HepG2 (cell line): ENCODE measurements at regions not wholly inside any gene's neighbourhood (a gene's known extent, or its start where the extent isn't known, plus 50 kb on each side); places are given as distances from the start of the nearest gene placed in this dataset.

Experiments used
- ATAC-seq: fragments of 200-7000 bp; cut with Tn5 transposase; 3 replicates; pipeline ENCODE4 v1.9.1; 2020; ENCODE audit warnings: mild to moderate bottlenecking, moderate library complexity
- BruUV-seq: library from RNA; stranded (reverse); fragments of 400-500 nt; replicated peaks from 2 replicates; lab custom pipeline; 2021; lab: Mats Ljungman, UMichigan
- CTCF ChIA-PET: fragments of 300-600 bp; formaldehyde crosslinking; extraction: SDS; loops from one replicate; lab custom pipeline; 2021; ENCODE audit warnings: low total read pairs, inconsistent platforms, low intra/inter-chr PET ratio; lab: Yijun Ruan, JAX
- POLR2A ChIA-PET: fragments of 350-600 bp; sonication (Branson Sonifier 250); formaldehyde crosslinking; loops from one replicate; lab custom pipeline; 2020; ENCODE audit warnings: antibody characterized with exemption, inconsistent platforms; lab: Yijun Ruan, JAX
- DNase-seq: peaks from one replicate; pipeline ENCODE4 v3.0.0-alpha.2; 2015; ENCODE audit warnings: low spot score
- FAIRE-seq: peaks from 3 replicates; lab custom pipeline; 2011; peaks lifted over from hg19 to GRCh38; lab: Jason Lieb, UNC
- H2AFZ ChIP-seq: one replicate; pipeline ENCODE4 v1.6.1; 2011; ENCODE audit warnings: low read length, inconsistent platforms
- H3K27ac ChIP-seq: fragments of 300-600 bp; 3 replicates; pipeline ENCODE4 v1.8.0; 2011; ENCODE audit warnings: mixed run types, mild to moderate bottlenecking, mixed read lengths, low read length, inconsistent platforms; ENCODE audit not compliant: insufficient read depth; ENCODE audit errors: extremely low read length
- H3K27me3 ChIP-seq, 2 experiments: fragments of 200-600 bp in 1 of 2; 2 replicates in 1 of 2; 3 replicates in 1 of 2; pipeline versions ENCODE4 v1.6.0 to v1.8.0; 2011; ENCODE audit warnings: low read length in 2 of 2, mild to moderate bottlenecking in 2 of 2, moderate library complexity in 2 of 2, inconsistent platforms in 1 of 2; ENCODE audit not compliant: insufficient read depth in 2 of 2, control insufficient read depth in 1 of 2
- H3K36me3 ChIP-seq, 2 experiments: fragments of 200-600 bp in 1 of 2; replicated peaks in 1 of 2; 2 replicates in 1 of 2; 3 replicates in 1 of 2; pipeline versions ENCODE4 v1.5.1 to v1.8.0; 2011; ENCODE audit warnings: low read length in 2 of 2, inconsistent platforms in 1 of 2; ENCODE audit not compliant: insufficient read depth in 2 of 2, control insufficient read depth in 1 of 2
- H3K4me1 ChIP-seq: 2 replicates; pipeline ENCODE4 v1.5.1; 2012; ENCODE audit warnings: low read length, inconsistent platforms; ENCODE audit not compliant: insufficient read depth
- H3K4me2 ChIP-seq: 2 replicates; pipeline ENCODE4 v1.6.0; 2011; ENCODE audit warnings: low read depth, low read length, inconsistent platforms
- H3K4me3 ChIP-seq, 3 experiments: fragments of 200-600 bp in 1 of 3; sonication (generic), shearing (Covaris generic) in 1 of 3; replicated peaks in 1 of 3; 2 replicates each; pipeline ENCODE4 v1.5.1; 2011 to 2016; ENCODE audit warnings: low read length in 3 of 3, inconsistent platforms in 2 of 3, low read depth in 2 of 3, mild to moderate bottlenecking in 2 of 3, control low read depth in 1 of 3, mixed read lengths in 1 of 3; ENCODE audit not compliant: insufficient read depth in 1 of 3
- H3K79me2 ChIP-seq: one replicate; pipeline ENCODE4 v1.6.1; 2011; ENCODE audit warnings: low read length, inconsistent platforms; ENCODE audit not compliant: insufficient read depth
- H3K9ac ChIP-seq: 2 replicates; pipeline ENCODE4 v1.6.0; 2011; ENCODE audit warnings: mild to moderate bottlenecking, low read depth, low read length, inconsistent platforms; ENCODE audit not compliant: insufficient read depth
- H3K9me3 ChIP-seq: 2 replicates; pipeline ENCODE4 v1.5.1; 2012; ENCODE audit warnings: mild to moderate bottlenecking, low read length
- H4K20me1 ChIP-seq: 2 replicates; pipeline ENCODE4 v1.6.0; 2011; ENCODE audit warnings: inconsistent platforms, mild to moderate bottlenecking, low read length, moderate library complexity; ENCODE audit not compliant: insufficient read depth
- ATF1 ChIP-seq: IDR thresholded peaks from 2 replicates; pipeline ENCODE4 v1.6.1; 2016; ENCODE audit warnings: mild to moderate bottlenecking, control low read depth
- DRAP1 ChIP-seq: IDR thresholded peaks from 2 replicates; pipeline ENCODE4 v1.6.1; 2016; ENCODE audit warnings: missing genetic modification reagents, missing compliant biosample characterization
- KDM1A ChIP-seq: IDR thresholded peaks from 2 replicates; pipeline ENCODE4 v1.6.1; 2016; ENCODE audit warnings: missing compliant biosample characterization
- MXD4 ChIP-seq: IDR thresholded peaks from 2 replicates; pipeline ENCODE4 v1.6.1; 2016; ENCODE audit warnings: mild to moderate bottlenecking, missing biosample characterization, missing genetic modification reagents
- SRF ChIP-seq: IDR thresholded peaks from 2 replicates; pipeline ENCODE4 v1.6.1; 2011; ENCODE audit warnings: mild to moderate bottlenecking, low read depth, low read length, moderate library complexity
- SRSF4 ChIP-seq: fragments of 200-400 bp; formaldehyde crosslinking; IDR thresholded peaks from one replicate; pipeline ENCODE4 v1.6.1; 2018; ENCODE audit warnings: mild to moderate bottlenecking, low read depth, low read length, moderate library complexity; ENCODE audit not compliant: poor library complexity, severe bottlenecking
- ZBTB8A ChIP-seq: sonication (generic); formaldehyde crosslinking; IDR thresholded peaks from 2 replicates; pipeline ENCODE4 v1.4.0; 2020; ENCODE audit warnings: mild to moderate bottlenecking, low read depth, missing genetic modification reagents, borderline replicate concordance
- ZFP36 ChIP-seq: fragments of 150-350 bp; IDR thresholded peaks from 2 replicates; pipeline ENCODE4 v1.6.1; 2018; ENCODE audit warnings: borderline replicate concordance, low read length, low read depth; ENCODE audit not compliant: partially characterized antibody
- ZFX ChIP-seq: sonication (generic); formaldehyde crosslinking; IDR thresholded peaks from 2 replicates; pipeline ENCODE4 v1.4.0; 2020; ENCODE audit warnings: mild to moderate bottlenecking, low read depth, missing genetic modification reagents, moderate library complexity
- ZMYM4 ChIP-seq: sonication (generic); formaldehyde crosslinking; IDR thresholded peaks from 2 replicates; pipeline ENCODE4 v1.8.1; 2023; ENCODE audit warnings: mild to moderate bottlenecking, missing genetic modification reagents
- ZNF296 ChIP-seq: sonication (generic); formaldehyde crosslinking; conservative IDR thresholded peaks from 2 replicates; pipeline ENCODE4 v1.5.0; 2020; ENCODE audit warnings: mild to moderate bottlenecking, missing genetic modification reagents
- ZNF331 ChIP-seq: sonication (generic); formaldehyde crosslinking; IDR thresholded peaks from 2 replicates; pipeline ENCODE4 v1.4.0; 2020; ENCODE audit warnings: missing genetic modification reagents
- ZNF572 ChIP-seq: sonication (generic); formaldehyde crosslinking; IDR thresholded peaks from 2 replicates; pipeline ENCODE4 v1.5.1; 2020; ENCODE audit warnings: mild to moderate bottlenecking, missing genetic modification reagents
- ZNF639 ChIP-seq: conservative IDR thresholded peaks from 2 replicates; pipeline ENCODE4 v1.6.1; 2018; ENCODE audit warnings: missing genetic modification reagents
- ZNF670 ChIP-seq: sonication (generic); formaldehyde crosslinking; IDR thresholded peaks from 2 replicates; pipeline ENCODE4 v1.8.0; 2022; ENCODE audit warnings: mild to moderate bottlenecking, missing genetic modification reagents, borderline replicate concordance
- ZNF792 ChIP-seq: IDR thresholded peaks from 2 replicates; pipeline ENCODE4 v1.6.1; 2016
- WGBS: methylation state at CpG from one replicate; pipeline ENCODE4 v1.1.6; 2017; ENCODE audit warnings: low lambda C conversion rate; 5-methylcytosine and 5-hydroxymethylcytosine counted together
- in situ Hi-C: cut with HindIII; loops from 2 replicates; pipeline ENCODE4 v1.10.0; 2017; ENCODE audit warnings: low pct_unique_long_range_greater_than_20kb; ENCODE audit not compliant: extremely low pct_ligation_motif_present
- intact Hi-C: fragments of 100-400 bp; cut with micrococcal nuclease; formaldehyde crosslinking; loops from one replicate; pipeline ENCODE4 v1.10.0; 2022; ENCODE audit not compliant: unreplicated experiment

- DNase-seq (no peak), ATAC-seq (no peak), FAIRE-seq (no peak)
- Histone ChIP-seq H4K20me1 (no peaks in the 10 kb centered on the region), H3K9me3 (no peaks in the 10 kb centered on the region), H3K4me1 (no peaks in the 10 kb centered on the region), H3K27me3 (no peaks in the 10 kb centered on the region), H3K9ac (no peak overlapping the region), H3K79me2 (no peaks in the 10 kb centered on the region), H3K36me3 (no peaks in the 10 kb centered on the region), H3K4me2 (no peak overlapping the region), H2AFZ (no peak overlapping the region), H3K4me3 (no peak overlapping the region), H3K27ac (no peak overlapping the region)
- TF ChIP-seq ZNF792 (CRISPR knock-in tag) = no peak
- POLR2A ChIA-PET = no interaction called here
- intact Hi-C loops = no loop called here
- in situ Hi-C loops = no loop called here
- BruUV-seq = no TSS peak
- WGBS = 0% methylated on average over 1 of the region's 1 CpG
- CTCF ChIA-PET = no interaction called here
These were observed 1750.0 kb downstream of the PCDH7 start for GRCh38 chr4:32470087-32470585.

- CTCF ChIA-PET = no interaction called here
- Histone ChIP-seq H4K20me1 (no peaks in the 10 kb centered on the region), H3K4me1 (no peaks in the 10 kb centered on the region), H3K4me2 (no peak overlapping the region), H3K27ac (no peak overlapping the region), H3K4me3 (no peak overlapping the region), H3K36me3 (no peaks in the 10 kb centered on the region), H3K79me2 (no peaks in the 10 kb centered on the region), H3K27me3 (no peaks in the 10 kb centered on the region), H2AFZ (no peak overlapping the region), H3K9ac (no peak overlapping the region), H3K9me3 (no peaks in the 10 kb centered on the region)
- no TSS peak for BruUV-seq
- TF ChIP-seq ZNF331 (CRISPR knock-in tag) = no peak
- no peak for TF ChIP-seq ZNF296 (CRISPR knock-in tag)
- no peak for TF ChIP-seq ZFP36
- TF ChIP-seq ZNF572 (CRISPR knock-in tag) = no peak
- no peak for TF ChIP-seq ZNF670 (CRISPR knock-in tag)
- TF ChIP-seq ZBTB8A = no peak
- TF ChIP-seq DRAP1 (CRISPR knock-in tag) = no peak
- TF ChIP-seq KDM1A = no peak
- no peak for TF ChIP-seq SRF
- TF ChIP-seq ZNF639 = no peak
- no peak for TF ChIP-seq MXD4 (CRISPR knock-in tag)
- TF ChIP-seq ATF1 (CRISPR knock-in tag) = no peak
- TF ChIP-seq ZFX (CRISPR knock-in tag) = no peak
- no peak for TF ChIP-seq SRSF4
- TF ChIP-seq ZMYM4 (CRISPR knock-in tag) = no peak
- WGBS = 6% methylated on average over 2 of the region's 2 CpGs
- FAIRE-seq (no peak), ATAC-seq (no peak), DNase-seq (no peak)
- intact Hi-C loops (no loop called here), in situ Hi-C loops (no loop called here)
- POLR2A ChIA-PET = no interaction called here
These were observed 1752.7 kb downstream of the PCDH7 start for GRCh38 chr4:32472918-32473317.
